ENCODE measurements at regions not wholly inside any gene's neighbourhood (a gene's known extent, or its start where the extent isn't known, plus 50 kb on each side); places are given as distances from the start of the nearest gene placed in this dataset.

DNA sequence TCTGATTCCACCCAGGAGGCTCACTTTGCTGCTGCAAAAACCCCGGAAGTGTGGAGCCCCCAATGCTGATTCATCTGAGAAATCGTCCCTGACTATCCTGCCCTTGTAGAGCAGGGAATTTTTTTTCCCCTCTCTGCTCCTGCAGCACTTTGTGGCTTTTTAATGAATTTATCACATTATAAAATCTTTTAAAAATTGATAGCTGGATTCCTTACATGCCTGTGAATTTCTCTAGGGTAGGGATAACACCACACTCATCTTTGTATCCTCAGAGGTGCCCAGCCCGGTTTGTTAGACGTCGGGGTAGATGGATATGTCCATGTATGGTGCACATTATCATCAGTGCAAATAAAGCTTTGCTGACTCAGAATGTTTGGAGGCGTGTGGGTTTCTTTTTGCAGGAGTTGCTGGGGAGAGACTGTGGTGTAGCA lies 185.7 kb downstream of the STK31 start:
- 0 out of 2 replicates have a peak, but pooled peaks have one; percentile 20 for TF ChIP-seq POLR2AphosphoS5 (IDR thresholded peaks at IDR 0.05; ENCODE audit: low read depth, low read length)
- TF ChIP-seq, protein P1, sequence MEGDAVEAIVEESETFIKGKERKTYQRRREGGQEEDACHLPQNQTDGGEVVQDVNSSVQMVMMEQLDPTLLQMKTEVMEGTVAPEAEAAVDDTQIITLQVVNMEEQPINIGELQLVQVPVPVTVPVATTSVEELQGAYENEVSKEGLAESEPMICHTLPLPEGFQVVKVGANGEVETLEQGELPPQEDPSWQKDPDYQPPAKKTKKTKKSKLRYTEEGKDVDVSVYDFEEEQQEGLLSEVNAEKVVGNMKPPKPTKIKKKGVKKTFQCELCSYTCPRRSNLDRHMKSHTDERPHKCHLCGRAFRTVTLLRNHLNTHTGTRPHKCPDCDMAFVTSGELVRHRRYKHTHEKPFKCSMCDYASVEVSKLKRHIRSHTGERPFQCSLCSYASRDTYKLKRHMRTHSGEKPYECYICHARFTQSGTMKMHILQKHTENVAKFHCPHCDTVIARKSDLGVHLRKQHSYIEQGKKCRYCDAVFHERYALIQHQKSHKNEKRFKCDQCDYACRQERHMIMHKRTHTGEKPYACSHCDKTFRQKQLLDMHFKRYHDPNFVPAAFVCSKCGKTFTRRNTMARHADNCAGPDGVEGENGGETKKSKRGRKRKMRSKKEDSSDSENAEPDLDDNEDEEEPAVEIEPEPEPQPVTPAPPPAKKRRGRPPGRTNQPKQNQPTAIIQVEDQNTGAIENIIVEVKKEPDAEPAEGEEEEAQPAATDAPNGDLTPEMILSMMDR (IDR thresholded peaks at IDR 0.05), result no peak
- no peak for TF ChIP-seq TAF1 (IDR thresholded peaks at IDR 0.05; ENCODE audit: borderline replicate concordance, low read depth, low read length)
- TF ChIP-seq, protein P2, sequence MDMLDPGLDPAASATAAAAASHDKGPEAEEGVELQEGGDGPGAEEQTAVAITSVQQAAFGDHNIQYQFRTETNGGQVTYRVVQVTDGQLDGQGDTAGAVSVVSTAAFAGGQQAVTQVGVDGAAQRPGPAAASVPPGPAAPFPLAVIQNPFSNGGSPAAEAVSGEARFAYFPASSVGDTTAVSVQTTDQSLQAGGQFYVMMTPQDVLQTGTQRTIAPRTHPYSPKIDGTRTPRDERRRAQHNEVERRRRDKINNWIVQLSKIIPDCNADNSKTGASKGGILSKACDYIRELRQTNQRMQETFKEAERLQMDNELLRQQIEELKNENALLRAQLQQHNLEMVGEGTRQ (IDR thresholded peaks at IDR 0.05; ENCODE audit: borderline replicate concordance, low read depth, low read length), result no peak
- no peak for TF ChIP-seq EZH2phosphoT487 (IDR thresholded peaks at IDR 0.05; ENCODE audit: borderline replicate concordance, low read depth)
- TF ChIP-seq, protein P3, sequence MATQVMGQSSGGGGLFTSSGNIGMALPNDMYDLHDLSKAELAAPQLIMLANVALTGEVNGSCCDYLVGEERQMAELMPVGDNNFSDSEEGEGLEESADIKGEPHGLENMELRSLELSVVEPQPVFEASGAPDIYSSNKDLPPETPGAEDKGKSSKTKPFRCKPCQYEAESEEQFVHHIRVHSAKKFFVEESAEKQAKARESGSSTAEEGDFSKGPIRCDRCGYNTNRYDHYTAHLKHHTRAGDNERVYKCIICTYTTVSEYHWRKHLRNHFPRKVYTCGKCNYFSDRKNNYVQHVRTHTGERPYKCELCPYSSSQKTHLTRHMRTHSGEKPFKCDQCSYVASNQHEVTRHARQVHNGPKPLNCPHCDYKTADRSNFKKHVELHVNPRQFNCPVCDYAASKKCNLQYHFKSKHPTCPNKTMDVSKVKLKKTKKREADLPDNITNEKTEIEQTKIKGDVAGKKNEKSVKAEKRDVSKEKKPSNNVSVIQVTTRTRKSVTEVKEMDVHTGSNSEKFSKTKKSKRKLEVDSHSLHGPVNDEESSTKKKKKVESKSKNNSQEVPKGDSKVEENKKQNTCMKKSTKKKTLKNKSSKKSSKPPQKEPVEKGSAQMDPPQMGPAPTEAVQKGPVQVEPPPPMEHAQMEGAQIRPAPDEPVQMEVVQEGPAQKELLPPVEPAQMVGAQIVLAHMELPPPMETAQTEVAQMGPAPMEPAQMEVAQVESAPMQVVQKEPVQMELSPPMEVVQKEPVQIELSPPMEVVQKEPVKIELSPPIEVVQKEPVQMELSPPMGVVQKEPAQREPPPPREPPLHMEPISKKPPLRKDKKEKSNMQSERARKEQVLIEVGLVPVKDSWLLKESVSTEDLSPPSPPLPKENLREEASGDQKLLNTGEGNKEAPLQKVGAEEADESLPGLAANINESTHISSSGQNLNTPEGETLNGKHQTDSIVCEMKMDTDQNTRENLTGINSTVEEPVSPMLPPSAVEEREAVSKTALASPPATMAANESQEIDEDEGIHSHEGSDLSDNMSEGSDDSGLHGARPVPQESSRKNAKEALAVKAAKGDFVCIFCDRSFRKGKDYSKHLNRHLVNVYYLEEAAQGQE (IDR thresholded peaks at IDR 0.05; ENCODE audit: low read depth, low read length), result no peak; the same call in 1 of the 2 replicates
- TF ChIP-seq GABPA (IDR thresholded peaks at IDR 0.05; ENCODE audit: low read depth), result 0 out of 2 replicates have a peak, but pooled peaks have one; percentile 31

Data from SK-N-SH (cell line).